ENCODE measurements at regions not wholly inside any gene's neighbourhood (a gene's known extent, or its start where the extent isn't known, plus 50 kb on each side); places are given as distances from the start of the nearest gene placed in this dataset.
A peak's percentile ranks its signal among the peaks of the same experiment; 100 is the strongest.

- Histone ChIP-seq H3K4me3 (ENCODE audit: low read depth, low read length) (no peak overlapping the region), H3K36me3 (ENCODE audit: control insufficient read depth in 2 of 2, insufficient read depth in 1 of 2, low read length in 2 of 2) (no peaks in the 10 kb centered on the region), H3K27ac (ENCODE audit: extremely low read depth, low read depth, low read length) (no peak overlapping the region), H3K9me3 (ENCODE audit: control insufficient read depth, insufficient read depth, low read depth, low read length) (no peaks in the 10 kb centered on the region), H3K4me1 (ENCODE audit: control insufficient read depth, insufficient read depth, low read length) (no peaks in the 10 kb centered on the region)
- CTCF ChIA-PET, result interaction anchor here (0.6 kb wide), 1 partner anchor 734 kb away, joined by 3 read pairs; no protein-coding TSS in a partner anchor
- POLR2A ChIA-PET, result no interaction called here
- TF ChIP-seq ZNF266 (tag by site-specific recombination; IDR thresholded peaks at IDR 0.05; ENCODE audit: low read depth) (no peak), ZSCAN23 (tag by site-specific recombination; IDR thresholded peaks at IDR 0.05) (no peak), ZSCAN4 (tag by site-specific recombination; IDR thresholded peaks at IDR 0.05) (no peak), BCL11A (tag by site-specific recombination; IDR thresholded peaks at IDR 0.05; ENCODE audit: low read depth) (no peak), ZFP69B (tag by site-specific recombination; IDR thresholded peaks at IDR 0.05) (no peak), ZNF707 (tag by site-specific recombination; IDR thresholded peaks at IDR 0.05) (no peak), ZNF404 (tag by site-specific recombination; IDR thresholded peaks at IDR 0.05) (no peak), ZNF639 (tag by site-specific recombination; IDR thresholded peaks at IDR 0.05) (no peak)
Measured at GRCh38 chr1:112074711-112075110, 85.2 kb upstream of the KCND3 start.

GRCh38 chr1:112075566-112075965 is 86.1 kb upstream of the KCND3 start:
- no peaks in the 10 kb centered on the region for H3K36me3 ChIP-seq (ENCODE audit: control insufficient read depth in 2 of 2, insufficient read depth in 1 of 2, low read length in 2 of 2)
- H3K4me1 ChIP-seq (ENCODE audit: control insufficient read depth, insufficient read depth, low read length), result no peaks in the 10 kb centered on the region
- no peak overlapping the region for H3K27ac ChIP-seq (ENCODE audit: extremely low read depth, low read depth, low read length)
- ChIA-PET POLR2A (no interaction called here), CTCF (no interaction called here)
- no peaks in the 10 kb centered on the region for H3K9me3 ChIP-seq (ENCODE audit: control insufficient read depth, insufficient read depth, low read depth, low read length)
- H3K4me3 ChIP-seq (ENCODE audit: low read depth, low read length), result no peak overlapping the region
- TF ChIP-seq SP7 (tag by site-specific recombination; IDR thresholded peaks at IDR 0.05) (no peak), ZNF530 (tag by site-specific recombination; IDR thresholded peaks at IDR 0.05; ENCODE audit: low read depth) (no peak), ZNF211 (tag by site-specific recombination; IDR thresholded peaks at IDR 0.05; ENCODE audit: low read depth) (no peak), EGR2 (tag by site-specific recombination; IDR thresholded peaks at IDR 0.05; ENCODE audit: low read depth) (peak; percentile 74), ZFHX2 (tag by site-specific recombination; conservative IDR thresholded peaks at IDR 0.05) (peak; percentile 55; the same call in 1 of the 2 replicates), ZNF311 (tag by site-specific recombination; IDR thresholded peaks at IDR 0.05; ENCODE audit: borderline replicate concordance) (no peak)

GRCh38 chr1:112079446-112079845 is 90.0 kb upstream of the KCND3 start:
- Histone ChIP-seq H3K36me3 (ENCODE audit: control insufficient read depth in 2 of 2, insufficient read depth in 1 of 2, low read length in 2 of 2) (no peaks in the 10 kb centered on the region), H3K27ac (ENCODE audit: extremely low read depth, low read depth, low read length) (no peak overlapping the region), H3K4me1 (ENCODE audit: control insufficient read depth, insufficient read depth, low read length) (no peaks in the 10 kb centered on the region), H3K4me3 (ENCODE audit: low read depth, low read length) (no peak overlapping the region), H3K9me3 (ENCODE audit: control insufficient read depth, insufficient read depth, low read depth, low read length) (no peaks in the 10 kb centered on the region)
- POLR2A ChIA-PET, result no interaction called here
- TF ChIP-seq ZFP37 (tag by site-specific recombination; IDR thresholded peaks at IDR 0.05), result no peak
- TF ChIP-seq BCL11A (tag by site-specific recombination; IDR thresholded peaks at IDR 0.05; ENCODE audit: low read depth), result no peak
- TF ChIP-seq ZNF580 (tag by site-specific recombination; IDR thresholded peaks at IDR 0.05), result no peak
- no peak for TF ChIP-seq ZNF692 (tag by site-specific recombination; IDR thresholded peaks at IDR 0.05)
- TF ChIP-seq ZBTB7A (tag by site-specific recombination; IDR thresholded peaks at IDR 0.05; ENCODE audit: low read depth), result no peak
- CTCF ChIA-PET, result no interaction called here

Data from HEK293 (cell line).